ENCODE measurements at regions not wholly inside any gene's neighbourhood (a gene's known extent, or its start where the extent isn't known, plus 50 kb on each side); places are given as distances from the start of the nearest gene placed in this dataset.

- intact Hi-C loops (cut with micrococcal nuclease; ENCODE audit: unreplicated experiment), result no loop called here
- no peak for TF ChIP-seq EZH2 (IDR thresholded peaks at IDR 0.05; ENCODE audit: borderline replicate concordance, low read depth, low read length, poor library complexity, severe bottlenecking)
- TF ChIP-seq CTCF (conservative IDR thresholded peaks at IDR 0.05; ENCODE audit: low read depth, low read length), result no peak
- no peak overlapping the region for H3K4me3 ChIP-seq (ENCODE audit: low read depth, low read length, poor library complexity, severe bottlenecking)
- H3K36me3 ChIP-seq (ENCODE audit: insufficient read depth, low read length, poor library complexity, severe bottlenecking), result no peaks in the 10 kb centered on the region
- H3K4me1 ChIP-seq (ENCODE audit: insufficient read depth, low read length, poor library complexity, severe bottlenecking), result no peaks in the 10 kb centered on the region
- H3K9me3 ChIP-seq (ENCODE audit: low read depth, low read length, poor library complexity, severe bottlenecking), result no peaks in the 10 kb centered on the region
- no TSS peak for BruUV-seq (replicated peaks)
- no peaks in the 10 kb centered on the region for H3K27me3 ChIP-seq (replicated peaks; ENCODE audit: insufficient read depth, low read depth, low read length, poor library complexity)
- ChIA-PET POLR2A (ENCODE audit: low non-redundant PET) (no interaction called here), CTCF (no interaction called here)
- no peak for DNase-seq (ENCODE audit: low spot score)
- H3K27ac ChIP-seq (ENCODE audit: low read depth, low read length, poor library complexity, severe bottlenecking), result no peak overlapping the region
Measured at GRCh38 chr18:73791081-73791480, 356.6 kb downstream of the FBXO15 start.

GRCh38 chr18:73790587-73790986 lies 357.0 kb downstream of the FBXO15 start:
- BruUV-seq (replicated peaks), result no TSS peak
- CTCF ChIA-PET, result no interaction called here

GRCh38 chr18:73787316-73787715 lies 360.3 kb downstream of the FBXO15 start:
- H3K4me1 ChIP-seq (ENCODE audit: insufficient read depth, low read length, poor library complexity, severe bottlenecking), result no peaks in the 10 kb centered on the region
- ChIA-PET CTCF (no interaction called here), POLR2A (ENCODE audit: low non-redundant PET) (no interaction called here)
- TF ChIP-seq CTCF (conservative IDR thresholded peaks at IDR 0.05; ENCODE audit: low read depth, low read length) (no peak), EZH2 (IDR thresholded peaks at IDR 0.05; ENCODE audit: borderline replicate concordance, low read depth, low read length, poor library complexity, severe bottlenecking) (no peak)
- intact Hi-C loops (cut with micrococcal nuclease; ENCODE audit: unreplicated experiment), result no loop called here
- H3K27me3 ChIP-seq (replicated peaks; ENCODE audit: insufficient read depth, low read depth, low read length, poor library complexity), result no peaks in the 10 kb centered on the region
- DNase-seq (ENCODE audit: low spot score), result no peak
- H3K36me3 ChIP-seq (ENCODE audit: insufficient read depth, low read length, poor library complexity, severe bottlenecking), result no peaks in the 10 kb centered on the region
- no peak overlapping the region for H3K4me3 ChIP-seq (ENCODE audit: low read depth, low read length, poor library complexity, severe bottlenecking)
- no TSS peak for BruUV-seq (replicated peaks)
- no peaks in the 10 kb centered on the region for H3K9me3 ChIP-seq (ENCODE audit: low read depth, low read length, poor library complexity, severe bottlenecking)
- no peak overlapping the region for H3K27ac ChIP-seq (ENCODE audit: low read depth, low read length, poor library complexity, severe bottlenecking)

More at GRCh38 chr18:73790587-73790986, 357.0 kb downstream of the FBXO15 start:
- intact Hi-C loops (cut with micrococcal nuclease; ENCODE audit: unreplicated experiment), result no loop called here
- Histone ChIP-seq H3K4me3 (ENCODE audit: low read depth, low read length, poor library complexity, severe bottlenecking) (no peak overlapping the region), H3K4me1 (ENCODE audit: insufficient read depth, low read length, poor library complexity, severe bottlenecking) (no peaks in the 10 kb centered on the region), H3K9me3 (ENCODE audit: low read depth, low read length, poor library complexity, severe bottlenecking) (no peaks in the 10 kb centered on the region), H3K27ac (ENCODE audit: low read depth, low read length, poor library complexity, severe bottlenecking) (no peak overlapping the region), H3K36me3 (ENCODE audit: insufficient read depth, low read length, poor library complexity, severe bottlenecking) (no peaks in the 10 kb centered on the region), H3K27me3 (replicated peaks; ENCODE audit: insufficient read depth, low read depth, low read length, poor library complexity) (no peaks in the 10 kb centered on the region)
- POLR2A ChIA-PET (ENCODE audit: low non-redundant PET), result no interaction called here
- no peak for TF ChIP-seq EZH2 (IDR thresholded peaks at IDR 0.05; ENCODE audit: borderline replicate concordance, low read depth, low read length, poor library complexity, severe bottlenecking)
- TF ChIP-seq CTCF (conservative IDR thresholded peaks at IDR 0.05; ENCODE audit: low read depth, low read length), result no peak
- no peak for DNase-seq (ENCODE audit: low spot score)

Measured in A673 (cell line).